Common myeloid progenitor, CD34-positive (primary cell): ENCODE measurements at regions not wholly inside any gene's neighbourhood (a gene's known extent, or its start where the extent isn't known, plus 50 kb on each side); places are given as distances from the start of the nearest gene placed in this dataset.
A peak's percentile ranks its signal among the peaks of the same experiment; 100 is the strongest.

ENCODE experiments used
- CTCF ChIA-PET: fragments of 350-600 bp; sonication (Branson Sonifier 250); formaldehyde crosslinking; loops from one replicate; lab custom pipeline; 2021; ENCODE audit warnings: antibody characterized with exemption; lab: Charles Lee
- POLR2A ChIA-PET: fragments of 350-600 bp; sonication (Branson Sonifier 250); formaldehyde crosslinking; loops from one replicate; lab custom pipeline; 2021; ENCODE audit warnings: antibody characterized with exemption; lab: Charles Lee
- DNase-seq, 3 donors: peaks; one replicate each; pipeline versions ENCODE4 v3.0.0 to v3.0.0-alpha.2; 2013
- H3K27ac ChIP-seq, 2 experiments: 1 replicate in 1 of 2; 2 replicates in 1 of 2; pipeline ENCODE4 v1.7.0; 2013; ENCODE audit warnings: inconsistent platforms in 2 of 2, low read length in 2 of 2, mild to moderate bottlenecking in 2 of 2, low read depth in 1 of 2, moderate library complexity in 1 of 2; ENCODE audit not compliant: severe bottlenecking in 2 of 2, insufficient read depth in 1 of 2, poor library complexity in 1 of 2
- H3K27me3 ChIP-seq, 5 experiments: replicated peaks in 2 of 5; 1 replicate in 3 of 5; 2 replicates in 2 of 5; pipeline versions ENCODE4 v1.6.1 to v1.7.0; 2013; ENCODE audit warnings: low read length in 4 of 5, mild to moderate bottlenecking in 2 of 5, moderate library complexity in 2 of 5, inconsistent platforms in 1 of 5; ENCODE audit not compliant: insufficient read depth in 5 of 5, control insufficient read depth in 4 of 5
- H3K36me3 ChIP-seq, 4 experiments: 1 replicate in 2 of 4; 2 replicates in 2 of 4; pipeline versions ENCODE4 v1.6.1 to v1.7.0; 2013; ENCODE audit warnings: low read length in 3 of 4, control low read depth in 1 of 4, mild to moderate bottlenecking in 1 of 4; ENCODE audit not compliant: control insufficient read depth in 4 of 4, insufficient read depth in 4 of 4
- H3K4me1 ChIP-seq, 4 experiments: 1 replicate in 3 of 4; 2 replicates in 1 of 4; pipeline versions ENCODE4 v1.6.1 to v1.7.1; 2013; ENCODE audit warnings: low read length in 3 of 4, mild to moderate bottlenecking in 3 of 4, control low read depth in 1 of 4, inconsistent platforms in 1 of 4, moderate library complexity in 1 of 4; ENCODE audit not compliant: control insufficient read depth in 4 of 4, insufficient read depth in 4 of 4; ENCODE audit errors: control extremely low read depth in 1 of 4
- H3K4me3 ChIP-seq, 7 experiments: 1 replicate in 4 of 7; 2 replicates in 3 of 7; pipeline versions ENCODE4 v1.5.1 to v1.7.0; 2013; ENCODE audit warnings: mild to moderate bottlenecking in 7 of 7, low read length in 6 of 7, moderate library complexity in 6 of 7, inconsistent platforms in 2 of 7, low read depth in 2 of 7, control low read depth in 1 of 7; ENCODE audit not compliant: insufficient read depth in 4 of 7, control insufficient read depth in 1 of 7; ENCODE audit errors: extremely low read depth in 1 of 7
- H3K9me3 ChIP-seq, 5 experiments: 1 replicate in 4 of 5; 2 replicates in 1 of 5; pipeline versions ENCODE4 v1.6.1 to v1.7.1; 2013; ENCODE audit warnings: low read length in 4 of 5, mild to moderate bottlenecking in 2 of 5, inconsistent platforms in 1 of 5, low read depth in 1 of 5, moderate library complexity in 1 of 5; ENCODE audit not compliant: control insufficient read depth in 4 of 5, insufficient read depth in 2 of 5; ENCODE audit errors: control extremely low read depth in 1 of 5
- WGBS: methylation state at CpG from one replicate; pipeline ENCODE4 v1.1.5; 2013; ENCODE audit not compliant: insufficient coverage; 5-methylcytosine and 5-hydroxymethylcytosine counted together

DNA sequence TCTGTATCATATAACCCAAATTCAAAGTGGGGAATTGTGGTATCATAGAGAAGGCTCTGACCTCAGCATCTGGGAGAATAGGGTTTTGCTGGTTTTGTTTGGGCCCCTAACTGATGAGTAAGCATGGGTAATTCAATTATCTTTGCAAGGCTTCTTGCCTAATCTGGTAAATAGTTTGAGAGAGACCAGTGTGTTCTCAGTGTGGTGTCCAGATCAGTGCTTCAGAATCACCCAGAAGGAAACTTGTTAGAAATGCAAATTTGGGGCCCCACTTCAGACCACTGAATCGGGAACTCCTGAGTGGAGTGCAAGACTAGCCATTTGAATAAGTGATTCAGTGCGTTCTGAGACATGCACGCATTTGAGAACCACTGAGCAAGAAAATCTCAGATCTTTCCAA is 282.7 kb downstream of the EPHA4 start:
- Histone ChIP-seq H3K27ac (no peak overlapping the region), H3K4me3 (no peak overlapping the region), H3K27me3 (no peaks in the 10 kb centered on the region), H3K9me3 (no peaks in the 10 kb centered on the region), H3K4me1 (peaks cover 0 to 4% (median under 1%) of the 10 kb centered on the region in 4 experiments), H3K36me3 (no peaks in the 10 kb centered on the region)
- 82% methylated on average over 1 of the region's 3 CpGs for WGBS
- DNase-seq = no peak
- CTCF ChIA-PET = no interaction called here
- POLR2A ChIA-PET = interaction anchor here (0.7 kb wide), 1 partner anchor 31 kb away, joined by 3 read pairs; no protein-coding TSS in a partner anchor

DNA sequence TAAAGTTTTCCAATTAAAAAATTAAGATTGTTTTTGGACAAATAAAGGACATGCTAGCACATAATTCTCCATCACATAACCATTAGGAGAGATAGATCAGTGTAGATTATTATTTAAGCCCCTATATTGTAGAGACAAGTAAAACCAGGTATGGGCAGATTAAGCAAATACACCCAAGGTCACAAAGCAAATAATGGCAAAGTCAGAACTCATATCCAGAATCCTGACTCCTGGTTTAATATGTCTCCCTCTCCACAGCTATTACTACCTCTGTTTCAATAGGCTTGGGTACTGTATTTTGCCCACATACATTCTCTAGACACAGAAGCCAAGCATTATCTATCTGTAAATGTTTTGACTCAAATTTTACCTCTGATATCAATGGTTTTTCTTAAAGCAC is 282.3 kb downstream of the EPHA4 start:
- no peak overlapping the region for H3K4me3 ChIP-seq
- H3K27me3 ChIP-seq = no peaks in the 10 kb centered on the region
- ChIA-PET CTCF (no interaction called here), POLR2A (interaction anchor here (0.6 kb wide), 1 partner anchor 528 kb away, joined by 3 read pairs; no protein-coding TSS in a partner anchor)
- no peak overlapping the region for H3K27ac ChIP-seq
- DNase-seq = no peak
- H3K4me1 ChIP-seq = peaks cover 0 to 2% (median 0%) of the 10 kb centered on the region in 4 experiments
- no peaks in the 10 kb centered on the region for H3K9me3 ChIP-seq
- no peaks in the 10 kb centered on the region for H3K36me3 ChIP-seq

DNA sequence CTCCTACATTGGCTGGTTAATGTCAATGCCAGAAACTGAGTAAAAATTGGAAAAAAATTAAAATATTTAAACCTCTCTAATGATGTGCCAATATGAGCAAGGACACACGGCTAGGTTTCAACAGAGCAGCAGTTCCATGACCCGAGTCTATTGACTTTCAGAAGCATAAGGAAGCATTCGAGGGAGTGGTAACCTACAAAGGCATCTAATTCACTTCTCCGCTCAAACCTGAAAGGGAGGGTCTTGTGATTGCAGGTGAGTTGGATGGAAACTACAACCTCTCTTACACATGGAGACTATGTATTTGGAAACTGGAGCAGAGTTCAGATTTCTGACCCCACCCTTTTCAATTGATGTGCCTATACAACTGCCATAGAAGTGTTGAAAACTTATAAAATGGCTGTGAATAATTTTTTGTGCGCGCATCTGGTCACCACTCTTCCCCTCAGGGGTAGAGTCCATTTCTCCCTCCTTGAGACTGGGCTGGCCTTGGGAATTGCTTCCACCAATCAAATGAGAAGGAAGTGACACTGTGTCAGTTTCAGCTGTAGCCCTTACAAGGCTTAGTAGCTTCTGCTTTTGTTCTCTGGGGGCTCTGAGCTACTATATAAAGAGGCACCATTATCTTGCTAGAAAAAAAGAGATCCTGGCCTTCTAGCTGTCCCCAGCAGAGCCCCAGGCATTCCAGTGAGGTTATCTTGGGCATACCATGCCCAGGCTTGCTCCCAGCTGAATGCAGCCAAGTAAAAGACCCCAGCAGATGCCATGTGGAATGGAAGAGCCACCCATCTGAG is 278.0 kb downstream of the EPHA4 start:
- DNase-seq = peak in 2 of 3 donors; percentile 11
- ChIA-PET POLR2A (no interaction called here), CTCF (interaction anchor here (1.1 to 1.3 kb wide), 2 partner anchors 20 to 24 kb away, joined by 3 to 4 read pairs; no protein-coding TSS in a partner anchor)
- H3K4me1 ChIP-seq = peaks cover 2 to 8% (median 6%) of the 10 kb centered on the region in 4 experiments
- no peaks in the 10 kb centered on the region for H3K9me3 ChIP-seq
- H3K27ac ChIP-seq = no peak overlapping the region
- H3K36me3 ChIP-seq = no peaks in the 10 kb centered on the region
- no peaks in the 10 kb centered on the region for H3K27me3 ChIP-seq
- H3K4me3 ChIP-seq = no peak overlapping the region
- WGBS = 97% methylated on average over 6 of the region's 6 CpGs

DNA sequence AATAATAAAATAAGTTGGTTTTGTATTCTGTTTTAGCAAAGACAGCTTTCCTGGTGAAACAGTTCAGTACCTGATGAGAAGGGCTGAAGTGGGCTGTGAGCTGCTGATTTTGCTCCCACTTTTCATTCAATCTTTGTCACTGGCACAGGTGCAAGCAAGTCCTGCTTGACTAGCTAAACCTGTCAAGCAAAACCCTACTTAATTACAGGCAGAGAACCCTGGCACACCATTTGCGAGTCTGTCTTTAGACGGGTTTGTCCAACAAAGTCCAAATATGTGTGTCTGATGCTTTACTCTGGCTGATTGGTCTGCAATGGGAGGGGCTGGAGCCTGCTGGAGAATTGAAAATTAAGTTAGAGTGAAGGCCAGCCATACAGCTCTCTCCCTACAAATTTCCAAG is 267.2 kb downstream of the EPHA4 start:
- no peaks in the 10 kb centered on the region for H3K36me3 ChIP-seq
- WGBS = 100% methylated on average over 2 of the region's 2 CpGs
- no peaks in the 10 kb centered on the region for H3K9me3 ChIP-seq
- POLR2A ChIA-PET = no interaction called here
- peaks cover 0 to 8% (median 5%) of the 10 kb centered on the region in 4 experiments for H3K4me1 ChIP-seq
- H3K27me3 ChIP-seq = no peaks in the 10 kb centered on the region
- no peak overlapping the region for H3K4me3 ChIP-seq
- H3K27ac ChIP-seq = no peak overlapping the region
- CTCF ChIA-PET = interaction anchor here (0.7 kb wide), 1 partner anchor 174 kb away, joined by 4 read pairs; no protein-coding TSS in a partner anchor
- no peak for DNase-seq

DNA sequence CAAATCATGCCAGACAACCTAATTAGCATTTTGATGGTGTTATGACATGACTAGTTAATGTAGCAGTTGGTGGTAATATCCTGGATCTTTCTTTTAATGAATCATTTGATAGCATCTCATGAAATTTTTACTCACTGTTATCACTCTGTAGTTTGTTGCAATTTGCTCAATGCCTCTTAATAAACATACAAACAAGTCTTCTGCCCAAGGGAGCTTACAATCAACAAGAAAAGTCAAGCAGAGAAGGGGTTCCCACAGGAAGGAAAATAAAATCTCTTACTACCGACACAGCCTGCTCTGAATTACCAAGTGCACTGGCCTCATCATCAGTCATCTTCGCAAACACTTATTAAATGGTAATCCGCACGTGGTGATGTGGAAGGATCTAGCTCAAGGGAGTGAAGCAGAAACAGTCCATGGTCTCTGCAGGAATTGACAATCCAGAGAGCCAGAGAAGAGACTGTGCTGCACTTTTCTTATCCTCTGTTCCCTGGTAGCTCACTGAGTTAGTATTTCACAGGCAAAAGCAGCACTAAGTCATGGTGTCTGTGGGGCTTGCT is 263.5 kb downstream of the EPHA4 start:
- Histone ChIP-seq H3K9me3 (no peaks in the 10 kb centered on the region), H3K36me3 (no peaks in the 10 kb centered on the region), H3K27ac (no peak overlapping the region), H3K4me3 (no peak overlapping the region), H3K27me3 (no peaks in the 10 kb centered on the region), H3K4me1 (peaks cover 2 to 10% (median 7%) of the 10 kb centered on the region in 4 experiments)
- POLR2A ChIA-PET = no interaction called here
- DNase-seq = no peak
- CTCF ChIA-PET = interaction anchor here (1.1 kb wide), 1 partner anchor 8 kb away, joined by 5 read pairs; no protein-coding TSS in a partner anchor
- WGBS = 95% methylated on average over 3 of the region's 4 CpGs

DNA sequence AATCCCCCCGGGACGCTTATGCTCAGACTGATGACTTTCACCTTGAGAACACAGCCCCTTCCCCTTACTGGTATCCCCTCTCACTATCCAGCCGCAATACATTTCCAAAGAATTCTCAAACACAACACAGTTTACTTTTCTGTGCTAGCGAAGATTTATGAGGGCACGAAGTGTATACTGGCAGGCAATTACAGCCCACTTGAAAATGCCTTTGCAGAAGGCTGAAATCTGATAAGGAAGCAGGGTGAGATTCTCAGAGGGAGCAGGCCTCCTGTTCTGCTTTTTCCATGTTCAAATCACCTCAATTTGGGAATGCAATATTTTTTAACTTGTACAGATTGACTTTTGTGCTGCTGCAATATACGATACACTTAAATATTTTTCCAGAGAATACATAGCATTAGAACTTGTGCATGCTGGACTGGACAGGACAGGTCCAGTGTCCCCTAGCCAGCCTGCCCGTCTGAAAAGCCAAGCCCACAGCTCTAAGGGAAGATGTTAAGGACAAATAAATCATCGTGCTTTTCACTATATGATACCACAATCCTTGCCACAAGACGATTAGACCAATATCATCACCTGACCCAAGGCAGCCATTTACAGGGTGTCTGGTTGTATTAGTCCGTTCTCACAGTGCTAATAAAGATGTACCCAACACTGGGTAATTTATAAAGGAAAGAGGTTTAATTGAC is 262.1 kb downstream of the EPHA4 start:
- Histone ChIP-seq H3K9me3 (no peaks in the 10 kb centered on the region), H3K36me3 (no peaks in the 10 kb centered on the region), H3K4me1 (peaks cover 2 to 10% (median 7%) of the 10 kb centered on the region in 4 experiments), H3K27ac (no peak overlapping the region), H3K4me3 (no peak overlapping the region), H3K27me3 (no peaks in the 10 kb centered on the region)
- 69% methylated on average over 6 of the region's 10 CpGs for WGBS
- CTCF ChIA-PET = no interaction called here
- DNase-seq = no peak
- POLR2A ChIA-PET = no interaction called here
